ENCODE measurements at regions not wholly inside any gene's neighbourhood (a gene's known extent, or its start where the extent isn't known, plus 50 kb on each side); places are given as distances from the start of the nearest gene placed in this dataset.

- TF ChIP-seq, protein P1, sequence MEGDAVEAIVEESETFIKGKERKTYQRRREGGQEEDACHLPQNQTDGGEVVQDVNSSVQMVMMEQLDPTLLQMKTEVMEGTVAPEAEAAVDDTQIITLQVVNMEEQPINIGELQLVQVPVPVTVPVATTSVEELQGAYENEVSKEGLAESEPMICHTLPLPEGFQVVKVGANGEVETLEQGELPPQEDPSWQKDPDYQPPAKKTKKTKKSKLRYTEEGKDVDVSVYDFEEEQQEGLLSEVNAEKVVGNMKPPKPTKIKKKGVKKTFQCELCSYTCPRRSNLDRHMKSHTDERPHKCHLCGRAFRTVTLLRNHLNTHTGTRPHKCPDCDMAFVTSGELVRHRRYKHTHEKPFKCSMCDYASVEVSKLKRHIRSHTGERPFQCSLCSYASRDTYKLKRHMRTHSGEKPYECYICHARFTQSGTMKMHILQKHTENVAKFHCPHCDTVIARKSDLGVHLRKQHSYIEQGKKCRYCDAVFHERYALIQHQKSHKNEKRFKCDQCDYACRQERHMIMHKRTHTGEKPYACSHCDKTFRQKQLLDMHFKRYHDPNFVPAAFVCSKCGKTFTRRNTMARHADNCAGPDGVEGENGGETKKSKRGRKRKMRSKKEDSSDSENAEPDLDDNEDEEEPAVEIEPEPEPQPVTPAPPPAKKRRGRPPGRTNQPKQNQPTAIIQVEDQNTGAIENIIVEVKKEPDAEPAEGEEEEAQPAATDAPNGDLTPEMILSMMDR (IDR thresholded peaks at IDR 0.05; ENCODE audit: borderline replicate concordance, extremely low read depth, low read length, poor library complexity, severe bottlenecking): no peak
- no peak for TF ChIP-seq EZH2 (IDR thresholded peaks at IDR 0.05; ENCODE audit: borderline replicate concordance, low read depth, low read length, severe bottlenecking)
Measured at GRCh38 chr6:23953976-23954375, 172.0 kb upstream of the NRSN1 start.

Measured in DND-41 (cell line).